SJSA1 (cell line): ENCODE measurements at regions not wholly inside any gene's neighbourhood (a gene's known extent, or its start where the extent isn't known, plus 50 kb on each side); places are given as distances from the start of the nearest gene placed in this dataset.
"Not testable (repeated sequence)": the region's sequence is repeated elsewhere in the genome, so short reads cannot be mapped to it uniquely, and the experiment has no call there.

Experiments used
- DNase-seq, 2 experiments: peaks; one replicate each; pipeline ENCODE4 v3.0.0-alpha.2; 2015 to 2020; ENCODE audit warnings: low spot score in 2 of 2, low read depth in 1 of 2
- H3K27ac ChIP-seq: fragments of 250-450 bp; sonication (Bioruptor Pico); 2 replicates; pipeline ENCODE4 v1.5.1; 2020; ENCODE audit warnings: mild to moderate bottlenecking, moderate library complexity
- H3K27me3 ChIP-seq: fragments of 250-450 bp; sonication (Bioruptor Pico); replicated peaks from 2 replicates; pipeline ENCODE4 v1.5.1; 2020; ENCODE audit warnings: mild to moderate bottlenecking, moderate library complexity
- H3K36me3 ChIP-seq: fragments of 250-450 bp; sonication (Bioruptor Pico); 2 replicates; pipeline ENCODE4 v1.5.1; 2020; ENCODE audit warnings: mild to moderate bottlenecking
- H3K4me1 ChIP-seq: fragments of 250-450 bp; sonication (Bioruptor Pico); replicated peaks from 2 replicates; pipeline ENCODE4 v1.6.1; 2021; ENCODE audit warnings: mild to moderate bottlenecking
- H3K4me3 ChIP-seq: fragments of 250-450 bp; sonication (Bioruptor Pico); 2 replicates; pipeline ENCODE4 v1.5.1; 2020; ENCODE audit warnings: mild to moderate bottlenecking
- H3K9me3 ChIP-seq: fragments of 250-450 bp; sonication (Bioruptor Pico); replicated peaks from 2 replicates; pipeline ENCODE4 v1.5.1; 2020; ENCODE audit warnings: mild to moderate bottlenecking

GRCh38 chr15:34657469-34658127 lies 74.1 kb upstream of the GOLGA8B start:
- Histone ChIP-seq H3K4me1 (no peaks in the 10 kb centered on the region), H3K4me3 (no peak overlapping the region), H3K27me3 (no peaks in the 10 kb centered on the region), H3K36me3 (no peaks in the 10 kb centered on the region), H3K9me3 (no peaks in the 10 kb centered on the region), H3K27ac (no peak overlapping the region)
- no peak for DNase-seq

- Histone ChIP-seq H3K27me3 (no peaks in the 10 kb centered on the region), H3K27ac (no peak overlapping the region), H3K4me1 (no peaks in the 10 kb centered on the region), H3K9me3 (no peaks in the 10 kb centered on the region), H3K4me3 (no peak overlapping the region), H3K36me3 (no peaks in the 10 kb centered on the region)
- DNase-seq, result no peak
These were observed 72.8 kb upstream of the GOLGA8B start for GRCh38 chr15:34656005-34656796.

GRCh38 chr15:34655326-34655725 lies 71.9 kb upstream of the GOLGA8B start:
- Histone ChIP-seq H3K36me3 (no peaks in the 10 kb centered on the region), H3K27me3 (no peaks in the 10 kb centered on the region), H3K4me3 (no peak overlapping the region), H3K9me3 (no peaks in the 10 kb centered on the region), H3K4me1 (no peaks in the 10 kb centered on the region), H3K27ac (no peak overlapping the region)
- DNase-seq, result no peak

- DNase-seq, result no peak
- Histone ChIP-seq H3K27ac (no peak overlapping the region), H3K9me3 (no peaks in the 10 kb centered on the region), H3K4me1 (no peaks in the 10 kb centered on the region), H3K4me3 (no peak overlapping the region), H3K36me3 (no peaks in the 10 kb centered on the region), H3K27me3 (no peaks in the 10 kb centered on the region)
These were observed 71.2 kb upstream of the GOLGA8B start for GRCh38 chr15:34654625-34655024.

- Histone ChIP-seq H3K4me1 (no peaks in the 10 kb centered on the region), H3K27me3 (no peaks in the 10 kb centered on the region), H3K4me3 (no peak overlapping the region), H3K9me3 (no peaks in the 10 kb centered on the region), H3K36me3 (no peaks in the 10 kb centered on the region), H3K27ac (no peak overlapping the region)
- no peak for DNase-seq
These were observed 70.5 kb upstream of the GOLGA8B start for GRCh38 chr15:34653992-34654391.

GRCh38 chr15:34653326-34653725 lies 69.9 kb upstream of the GOLGA8B start:
- not testable (repeated sequence) for H3K9me3 ChIP-seq, H3K4me3 ChIP-seq, DNase-seq, H3K4me1 ChIP-seq, H3K27me3 ChIP-seq, H3K36me3 ChIP-seq, H3K27ac ChIP-seq

- DNase-seq, result no peak
- H3K27me3 ChIP-seq, result no peaks in the 10 kb centered on the region
- H3K9me3 ChIP-seq, result no peaks in the 10 kb centered on the region
- H3K4me1 ChIP-seq, result no peaks in the 10 kb centered on the region
- no peak overlapping the region for H3K4me3 ChIP-seq
- H3K27ac ChIP-seq, result no peak overlapping the region
- H3K36me3 ChIP-seq, result no peaks in the 10 kb centered on the region
These were observed 69.2 kb upstream of the GOLGA8B start for GRCh38 chr15:34652726-34653033.

GRCh38 chr15:34651997-34652725 lies 68.7 kb upstream of the GOLGA8B start:
- Histone ChIP-seq H3K27me3 (no peaks in the 10 kb centered on the region), H3K36me3 (no peaks in the 10 kb centered on the region), H3K4me1 (no peaks in the 10 kb centered on the region), H3K4me3 (no peak overlapping the region), H3K9me3 (no peaks in the 10 kb centered on the region), H3K27ac (no peak overlapping the region)
- no peak for DNase-seq

GRCh38 chr15:34650177-34650576 lies 66.7 kb upstream of the GOLGA8B start:
- Histone ChIP-seq H3K36me3 (no peaks in the 10 kb centered on the region), H3K9me3 (no peaks in the 10 kb centered on the region), H3K27ac (no peak overlapping the region), H3K4me3 (no peak overlapping the region), H3K4me1 (no peaks in the 10 kb centered on the region), H3K27me3 (no peaks in the 10 kb centered on the region)
- no peak for DNase-seq

- H3K36me3 ChIP-seq, result no peaks in the 10 kb centered on the region
- H3K9me3 ChIP-seq, result peaks cover 6% of the 10 kb centered on the region
These were observed 64.8 kb upstream of the GOLGA8B start for GRCh38 chr15:34648294-34648631.

GRCh38 chr15:34647569-34648293 lies 64.3 kb upstream of the GOLGA8B start:
- Histone ChIP-seq H3K4me1 (peaks cover 14% of the 10 kb centered on the region), H3K27ac (no peak overlapping the region), H3K36me3 (no peaks in the 10 kb centered on the region), H3K27me3 (no peaks in the 10 kb centered on the region), H3K4me3 (no peak overlapping the region), H3K9me3 (peaks cover 6% of the 10 kb centered on the region)
- DNase-seq, result no peak

More at GRCh38 chr15:34648294-34648631, 64.8 kb upstream of the GOLGA8B start:
- Histone ChIP-seq H3K27me3 (no peaks in the 10 kb centered on the region), H3K4me1 (peaks cover 14% of the 10 kb centered on the region), H3K27ac (no peak overlapping the region), H3K4me3 (no peak overlapping the region)
- no peak for DNase-seq

- H3K27me3 ChIP-seq, result no peaks in the 10 kb centered on the region
- DNase-seq, result no peak
- H3K9me3 ChIP-seq, result peaks cover 6% of the 10 kb centered on the region
- H3K36me3 ChIP-seq, result no peaks in the 10 kb centered on the region
- no peak overlapping the region for H3K27ac ChIP-seq
- H3K4me3 ChIP-seq, result no peak overlapping the region
- H3K4me1 ChIP-seq, result peaks cover 14% of the 10 kb centered on the region
These were observed 63.5 kb upstream of the GOLGA8B start for GRCh38 chr15:34646918-34647317.

GRCh38 chr15:34644851-34645250 lies 61.4 kb upstream of the GOLGA8B start:
- no peaks in the 10 kb centered on the region for H3K27me3 ChIP-seq
- H3K9me3 ChIP-seq, result peaks cover 6% of the 10 kb centered on the region
- peak overlapping the region; percentile 29 for H3K27ac ChIP-seq
- peaks cover 14% of the 10 kb centered on the region for H3K4me1 ChIP-seq
- no peak for DNase-seq
- no peak overlapping the region for H3K4me3 ChIP-seq
- H3K36me3 ChIP-seq, result no peaks in the 10 kb centered on the region

GRCh38 chr15:34644061-34644460 lies 60.6 kb upstream of the GOLGA8B start:
- Histone ChIP-seq H3K27me3 (no peaks in the 10 kb centered on the region), H3K4me1 (peaks cover 14% of the 10 kb centered on the region), H3K27ac (peak overlapping the region; percentile 29; the same call in 1 of the 2 replicates), H3K4me3 (no peak overlapping the region), H3K9me3 (peaks cover 6% of the 10 kb centered on the region), H3K36me3 (no peaks in the 10 kb centered on the region)
- peak; percentile 67 to 76 for DNase-seq
